Smooth muscle cell (in vitro differentiated cells): ENCODE measurements at regions not wholly inside any gene's neighbourhood (a gene's known extent, or its start where the extent isn't known, plus 50 kb on each side); places are given as distances from the start of the nearest gene placed in this dataset.

Experiments used
- DNase-seq: peaks from one replicate; lab custom pipeline; 2025; ENCODE audit not compliant: unreplicated experiment; lab: John Stamatoyannopoulos, UW
- H2AFZ ChIP-seq: fragments of 200-600 bp; sonication (generic); 2 replicates; pipeline ENCODE4 v1.6.0; 2016; ENCODE audit warnings: antibody characterized with exemption, low read depth, mild to moderate bottlenecking
- H3F3A ChIP-seq: fragments of 200-600 bp; sonication (generic); 2 replicates; pipeline ENCODE4 v1.6.0; 2017; ENCODE audit warnings: antibody characterized with exemption, low read depth
- H3K27ac ChIP-seq: fragments of 200-600 bp; sonication (generic); 2 replicates; pipeline ENCODE4 v1.5.1; 2016; ENCODE audit warnings: low read depth, mild to moderate bottlenecking
- H3K27me3 ChIP-seq: fragments of 200-600 bp; sonication (generic); 2 replicates; pipeline ENCODE4 v1.6.1; 2016; ENCODE audit warnings: low read depth, mild to moderate bottlenecking
- H3K36me3 ChIP-seq: fragments of 200-600 bp; sonication (generic); 2 replicates; pipeline ENCODE4 v1.5.1; 2016; ENCODE audit warnings: low read depth
- H3K4me1 ChIP-seq: fragments of 200-600 bp; sonication (generic); 2 replicates; pipeline ENCODE4 v1.5.1; 2016; ENCODE audit warnings: low read depth
- H3K4me2 ChIP-seq: fragments of 200-600 bp; sonication (generic); 2 replicates; pipeline ENCODE4 v1.6.0; 2016; ENCODE audit warnings: mild to moderate bottlenecking
- H3K4me3 ChIP-seq: fragments of 200-600 bp; sonication (generic); 2 replicates; pipeline ENCODE4 v1.5.1; 2016; ENCODE audit warnings: mild to moderate bottlenecking
- H3K79me2 ChIP-seq: fragments of 200-600 bp; sonication (generic); 2 replicates; pipeline ENCODE4 v1.6.0; 2016; ENCODE audit warnings: low read depth, mild to moderate bottlenecking
- H3K9ac ChIP-seq: fragments of 200-600 bp; sonication (generic); 2 replicates; pipeline ENCODE4 v1.6.0; 2016; ENCODE audit warnings: low read depth
- H3K9me3 ChIP-seq: fragments of 200-600 bp; sonication (generic); replicated peaks from 2 replicates; pipeline ENCODE4 v1.5.1; 2016; ENCODE audit warnings: low read depth
- H4K20me1 ChIP-seq: fragments of 200-600 bp; sonication (generic); 2 replicates; pipeline ENCODE4 v1.6.0; 2016; ENCODE audit warnings: low read depth
- CTCF ChIP-seq: fragments of 200-600 bp; sonication (generic); IDR thresholded peaks from 2 replicates; pipeline ENCODE4 v1.5.1; 2017; ENCODE audit warnings: borderline replicate concordance, mild to moderate bottlenecking, antibody characterized with exemption; ENCODE audit not compliant: insufficient read depth, poor library complexity, severe bottlenecking
- WGBS: methylation state at CpG from one replicate; pipeline ENCODE4 v1.1.7; 2016; ENCODE audit warnings: low lambda C conversion rate; 5-methylcytosine and 5-hydroxymethylcytosine counted together

DNA sequence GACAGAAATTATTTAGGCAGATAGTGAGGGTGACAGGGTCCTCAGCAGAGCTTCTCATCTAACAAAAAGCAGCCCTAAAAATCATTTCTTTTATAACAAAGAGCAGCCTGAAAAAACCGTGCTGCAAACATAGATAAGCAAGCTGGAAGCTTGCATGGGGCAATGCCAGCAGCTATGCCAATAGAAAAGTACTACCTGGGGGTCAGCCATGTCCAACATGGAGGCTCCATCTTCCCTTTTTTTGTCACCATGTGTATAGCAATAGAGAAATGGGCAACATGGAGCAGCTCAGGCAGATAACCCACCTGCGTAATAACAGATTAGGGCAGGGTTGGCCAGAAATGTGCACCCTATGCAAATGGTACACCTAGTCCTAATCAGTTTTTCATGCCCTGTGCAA, 57.4 kb upstream of the IGLL5 start:
- H3K9me3 ChIP-seq: no peaks in the 10 kb centered on the region
- H3K27me3 ChIP-seq: peaks cover 42% of the 10 kb centered on the region
- no peak overlapping the region for H3K27ac ChIP-seq
- no peaks in the 10 kb centered on the region for H3K79me2 ChIP-seq
- H4K20me1 ChIP-seq: no peaks in the 10 kb centered on the region
- no peak for DNase-seq
- 79% methylated on average over 2 of the region's 2 CpGs for WGBS
- H3K4me1 ChIP-seq: no peaks in the 10 kb centered on the region
- no peak overlapping the region for H2AFZ ChIP-seq
- TF ChIP-seq CTCF: no peak
- H3F3A ChIP-seq: no peaks in the 10 kb centered on the region
- no peak overlapping the region for H3K4me2 ChIP-seq
- H3K9ac ChIP-seq: no peak overlapping the region
- H3K4me3 ChIP-seq: no peak overlapping the region
- H3K36me3 ChIP-seq: no peaks in the 10 kb centered on the region

- H2AFZ ChIP-seq: no peak overlapping the region
- H3F3A ChIP-seq: no peaks in the 10 kb centered on the region
- H3K9ac ChIP-seq: no peak overlapping the region
- no peaks in the 10 kb centered on the region for H3K4me1 ChIP-seq
- H3K27me3 ChIP-seq: peaks cover 41% of the 10 kb centered on the region
- WGBS: 65% methylated on average over 1 of the region's 1 CpG
- no peak overlapping the region for H3K27ac ChIP-seq
- TF ChIP-seq CTCF: no peak
- H3K79me2 ChIP-seq: no peaks in the 10 kb centered on the region
- H3K4me2 ChIP-seq: no peak overlapping the region
- H3K9me3 ChIP-seq: no peaks in the 10 kb centered on the region
- H3K4me3 ChIP-seq: no peak overlapping the region
- H3K36me3 ChIP-seq: no peaks in the 10 kb centered on the region
- no peaks in the 10 kb centered on the region for H4K20me1 ChIP-seq
- DNase-seq: no peak
Observed at GRCh38 chr22:22830957-22831688, 56.5 kb upstream of the IGLL5 start.

- Histone ChIP-seq H2AFZ (no peak overlapping the region), H3K4me3 (no peak overlapping the region), H3K9me3 (no peaks in the 10 kb centered on the region), H3K4me1 (no peaks in the 10 kb centered on the region), H3K4me2 (no peak overlapping the region), H3F3A (no peaks in the 10 kb centered on the region), H4K20me1 (no peaks in the 10 kb centered on the region), H3K27me3 (peaks cover 29% of the 10 kb centered on the region), H3K36me3 (no peaks in the 10 kb centered on the region), H3K79me2 (no peaks in the 10 kb centered on the region), H3K9ac (no peak overlapping the region), H3K27ac (no peak overlapping the region)
- no peak for TF ChIP-seq CTCF
- no peak for DNase-seq
- WGBS: 74% methylated on average over 3 of the region's 3 CpGs
Observed at GRCh38 chr22:22833059-22833458, 54.6 kb upstream of the IGLL5 start.

GRCh38 chr22:22833488-22833887, 54.1 kb upstream of the IGLL5 start:
- H3K4me3 ChIP-seq: no peak overlapping the region
- H3K27ac ChIP-seq: no peak overlapping the region
- no peak overlapping the region for H3K4me2 ChIP-seq
- no peaks in the 10 kb centered on the region for H3K79me2 ChIP-seq
- no peaks in the 10 kb centered on the region for H4K20me1 ChIP-seq
- WGBS: 62% methylated on average over 4 of the region's 4 CpGs
- peaks cover 29% of the 10 kb centered on the region for H3K27me3 ChIP-seq
- no peak for DNase-seq
- no peaks in the 10 kb centered on the region for H3K36me3 ChIP-seq
- H3K9ac ChIP-seq: no peak overlapping the region
- TF ChIP-seq CTCF: no peak
- no peak overlapping the region for H2AFZ ChIP-seq
- no peaks in the 10 kb centered on the region for H3F3A ChIP-seq
- no peaks in the 10 kb centered on the region for H3K9me3 ChIP-seq
- H3K4me1 ChIP-seq: no peaks in the 10 kb centered on the region
